K562 (cell line): ENCODE measurements at regions not wholly inside any gene's neighbourhood (a gene's known extent, or its start where the extent isn't known, plus 50 kb on each side); places are given as distances from the start of the nearest gene placed in this dataset.

Experiments
- ATAC-seq: fragments of 200-7000 bp; cut with Tn5 transposase; 3 replicates; pipeline ENCODE4 v1.9.1; 2020; ENCODE audit warnings: moderate library complexity
- BruUV-seq: library from RNA; stranded (reverse); fragments of 400-500 nt; replicated peaks from 2 replicates; lab custom pipeline; 2021; lab: Mats Ljungman, UMichigan
- CTCF ChIA-PET: fragments of 300-600 bp; formaldehyde crosslinking; extraction: SDS; loops from one replicate; lab custom pipeline; 2021; ENCODE audit warnings: low intra/inter-chr PET ratio; lab: Yijun Ruan, JAX
- POLR2A ChIA-PET: fragments of 300-600, 350-650 bp; sonication (Branson Sonifier 250); formaldehyde crosslinking; extraction: SDS; loops from one replicate; lab custom pipeline; 2021; ENCODE audit warnings: antibody characterized with exemption, inconsistent platforms; lab: Yijun Ruan, JAX
- DNase-seq, 4 experiments: peaks; one replicate each; pipeline versions ENCODE4 v3.0.0 to v3.0.0-alpha.2; 2011 to 2018; ENCODE audit warnings: low spot score in 3 of 4, mixed read lengths in 3 of 4; ENCODE audit errors: extremely low read depth in 1 of 4
- FAIRE-seq: peaks from 2 replicates; lab custom pipeline; 2011; peaks lifted over from hg19 to GRCh38; lab: Jason Lieb, UNC
- H2AFZ ChIP-seq: 2 replicates; pipeline ENCODE4 v1.6.0; 2011; ENCODE audit warnings: low read depth, low read length, control low read depth, inconsistent platforms
- H3K27ac ChIP-seq: fragments of 200-600 bp; 3 replicates; pipeline ENCODE4 v1.8.0; 2011; ENCODE audit warnings: low read depth, mild to moderate bottlenecking, control low read depth, inconsistent platforms, low read length, moderate library complexity, mixed read lengths; ENCODE audit errors: extremely low read depth
- H3K27me3 ChIP-seq, 2 experiments: fragments of 300-600 bp in 1 of 2; 2 replicates in 1 of 2; 3 replicates in 1 of 2; pipeline versions ENCODE4 v1.6.0 to v1.8.0; 2011; ENCODE audit warnings: inconsistent platforms in 2 of 2, low read length in 2 of 2, mild to moderate bottlenecking in 1 of 2, mixed read lengths in 1 of 2, moderate library complexity in 1 of 2; ENCODE audit not compliant: control insufficient read depth in 2 of 2, insufficient read depth in 2 of 2
- H3K36me3 ChIP-seq: fragments of 300-600 bp; 3 replicates; pipeline ENCODE4 v1.8.0; 2011; ENCODE audit warnings: mild to moderate bottlenecking, low read length, inconsistent platforms; ENCODE audit not compliant: control insufficient read depth, insufficient read depth
- H3K4me1 ChIP-seq, 2 experiments: fragments of 200-600 bp in 1 of 2; replicated peaks in 1 of 2; 2 replicates in 1 of 2; 3 replicates in 1 of 2; pipeline versions ENCODE4 v1.5.1 to v1.8.0; 2011; ENCODE audit warnings: inconsistent platforms in 2 of 2, low read length in 2 of 2, mild to moderate bottlenecking in 1 of 2, mixed read lengths in 1 of 2, moderate library complexity in 1 of 2; ENCODE audit not compliant: control insufficient read depth in 2 of 2, insufficient read depth in 2 of 2
- H3K4me2 ChIP-seq: 2 replicates; pipeline ENCODE4 v1.6.1; 2011; ENCODE audit warnings: low read length, control low read depth, inconsistent platforms, mixed read lengths; ENCODE audit not compliant: insufficient read depth
- H3K4me3 ChIP-seq: fragments of 200-600 bp; sonication (generic), shearing (Covaris generic); 2 replicates; pipeline ENCODE4 v1.5.1; 2016; ENCODE audit warnings: control low read depth, inconsistent platforms
- H3K79me2 ChIP-seq: fragments of 200-600 bp; 3 replicates; pipeline ENCODE4 v1.8.0; 2011; ENCODE audit warnings: low read length, inconsistent platforms; ENCODE audit not compliant: control insufficient read depth, insufficient read depth
- H3K9ac ChIP-seq, 2 experiments: 2 replicates each; pipeline versions ENCODE4 v1.6.0 to v1.6.1; 2011; ENCODE audit warnings: low read depth in 2 of 2, low read length in 2 of 2, control low read depth in 1 of 2, inconsistent platforms in 1 of 2, mild to moderate bottlenecking in 1 of 2, mixed read lengths in 1 of 2; ENCODE audit not compliant: insufficient read depth in 1 of 2
- H3K9me1 ChIP-seq: one replicate; pipeline ENCODE4 v1.6.0; 2011; ENCODE audit warnings: inconsistent platforms, mild to moderate bottlenecking, low read length, moderate library complexity; ENCODE audit not compliant: control insufficient read depth, insufficient read depth
- H3K9me3 ChIP-seq: replicated peaks from 2 replicates; pipeline ENCODE4 v1.5.1; 2011; ENCODE audit warnings: low read depth, low read length, inconsistent platforms; ENCODE audit not compliant: control insufficient read depth, insufficient read depth
- H4K20me1 ChIP-seq: replicated peaks from 2 replicates; pipeline ENCODE4 v1.6.1; 2011; ENCODE audit warnings: low read length, inconsistent platforms, mixed read lengths; ENCODE audit not compliant: control insufficient read depth, insufficient read depth
- CBFB ChIP-seq: sonication (generic); formaldehyde crosslinking; IDR thresholded peaks from 2 replicates; pipeline ENCODE4 v1.4.0; 2020; ENCODE audit warnings: mild to moderate bottlenecking, missing genetic modification reagents
- CTBP1 ChIP-seq: fragments of 450-650 bp; IDR thresholded peaks from 2 replicates; pipeline ENCODE4 v1.6.1; 2016; ENCODE audit warnings: borderline replicate concordance
- E2F3 ChIP-seq: fragments of 250-450 bp; sonication (Bioruptor Pico); IDR thresholded peaks from 2 replicates; pipeline ENCODE4 v1.4.0; 2020; ENCODE audit warnings: mild to moderate bottlenecking
- HDAC3 ChIP-seq: fragments of 450-650 bp; IDR thresholded peaks from 2 replicates; pipeline ENCODE4 v1.6.1; 2018; ENCODE audit warnings: borderline replicate concordance, mild to moderate bottlenecking, moderate library complexity; ENCODE audit not compliant: partially characterized antibody
- LEF1 ChIP-seq: fragments of 450-650 bp; IDR thresholded peaks from 2 replicates; pipeline ENCODE4 v1.6.1; 2016; ENCODE audit warnings: mild to moderate bottlenecking
- MAFG ChIP-seq: fragments of 450-650 bp; conservative IDR thresholded peaks from 2 replicates; pipeline ENCODE4 v1.6.1; 2016; ENCODE audit warnings: missing genetic modification characterization, missing compliant biosample characterization
- SMAD2 ChIP-seq: fragments of 150-350 bp; IDR thresholded peaks from 2 replicates; pipeline ENCODE4 v1.6.1; 2014; ENCODE audit warnings: low read depth, mild to moderate bottlenecking, low read length
- ZNF75A ChIP-seq: fragments of 450-650 bp; formaldehyde crosslinking; IDR thresholded peaks from 2 replicates; pipeline ENCODE4 v1.4.0; 2020; ENCODE audit warnings: mild to moderate bottlenecking
- WGBS: fragments of 100-300 bp; shearing (Covaris generic); methylation state at CpG from one replicate; pipeline ENCODE4 v1.1.6; 2016; ENCODE audit warnings: low coverage, mixed read lengths; ENCODE audit not compliant: insufficient coverage; ENCODE audit errors: missing lambda C conversion rate; 5-methylcytosine and 5-hydroxymethylcytosine counted together
- in situ Hi-C: fragments of 300-500 bp; cut with MboI; formaldehyde crosslinking; loops from 4 replicates; pipeline ENCODE4 v1.15.0; 2018; ENCODE audit warnings: inconsistent platforms, mixed read lengths
- intact Hi-C: fragments of 100-400 bp; cut with micrococcal nuclease; formaldehyde crosslinking; loops from 2 replicates; pipeline ENCODE4 v1.14.2; 2022
- TF ChIP-seq, protein P1 (sequence below): fragments of 450-650 bp; conservative IDR thresholded peaks from 2 replicates; pipeline ENCODE4 v1.6.1; 2016; ENCODE audit warnings: missing genetic modification characterization, low read depth, mild to moderate bottlenecking, control low read depth, missing compliant biosample characterization
- TF ChIP-seq, protein P2 (sequence below): fragments of 450-650 bp; IDR thresholded peaks from 2 replicates; pipeline ENCODE4 v1.6.1; 2018; ENCODE audit warnings: mild to moderate bottlenecking, low read depth; ENCODE audit not compliant: partially characterized antibody
- TF ChIP-seq, protein P3 (sequence below): sonication (generic); formaldehyde crosslinking; IDR thresholded peaks from 2 replicates; pipeline ENCODE4 v1.8.1; 2023; ENCODE audit warnings: mild to moderate bottlenecking, missing genetic modification reagents

DNA sequence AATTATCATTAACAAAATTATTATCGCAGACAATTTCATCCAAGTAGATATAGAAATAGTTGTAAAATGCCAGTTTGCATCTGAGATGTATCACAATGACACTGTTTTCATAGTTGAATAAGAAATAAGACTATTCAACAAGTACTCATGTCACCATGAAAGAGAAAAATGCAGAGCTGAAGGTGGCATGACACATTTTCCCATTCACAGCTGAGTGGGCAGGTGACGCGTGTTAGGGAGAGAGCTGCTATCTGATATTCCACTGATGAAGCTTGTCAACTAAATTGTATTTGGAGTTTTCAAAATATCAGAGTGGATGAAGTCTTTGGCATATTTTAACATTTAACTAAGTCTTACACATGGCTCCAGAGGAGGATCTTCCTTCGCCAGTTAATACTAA, 70.3 kb upstream of the HDAC9 start:
- in situ Hi-C loops (no loop called here), intact Hi-C loops (no loop called here)
- Histone ChIP-seq H3K79me2 (no peaks in the 10 kb centered on the region), H3K9me1 (no peaks in the 10 kb centered on the region), H2AFZ (no peak overlapping the region), H3K27ac (no peak overlapping the region), H3K4me3 (no peak overlapping the region), H3K9ac (no peak overlapping the region), H3K4me2 (no peak overlapping the region), H3K27me3 (no peaks in the 10 kb centered on the region), H3K9me3 (no peaks in the 10 kb centered on the region), H3K36me3 (no peaks in the 10 kb centered on the region), H3K4me1 (no peaks in the 10 kb centered on the region), H4K20me1 (no peaks in the 10 kb centered on the region)
- TF ChIP-seq HDAC3 (no peak), CTBP1 (no peak), LEF1 (no peak)
- TF ChIP-seq, protein P1, sequence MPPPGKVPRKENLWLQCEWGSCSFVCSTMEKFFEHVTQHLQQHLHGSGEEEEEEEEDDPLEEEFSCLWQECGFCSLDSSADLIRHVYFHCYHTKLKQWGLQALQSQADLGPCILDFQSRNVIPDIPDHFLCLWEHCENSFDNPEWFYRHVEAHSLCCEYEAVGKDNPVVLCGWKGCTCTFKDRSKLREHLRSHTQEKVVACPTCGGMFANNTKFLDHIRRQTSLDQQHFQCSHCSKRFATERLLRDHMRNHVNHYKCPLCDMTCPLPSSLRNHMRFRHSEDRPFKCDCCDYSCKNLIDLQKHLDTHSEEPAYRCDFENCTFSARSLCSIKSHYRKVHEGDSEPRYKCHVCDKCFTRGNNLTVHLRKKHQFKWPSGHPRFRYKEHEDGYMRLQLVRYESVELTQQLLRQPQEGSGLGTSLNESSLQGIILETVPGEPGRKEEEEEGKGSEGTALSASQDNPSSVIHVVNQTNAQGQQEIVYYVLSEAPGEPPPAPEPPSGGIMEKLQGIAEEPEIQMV, result no peak
- ChIA-PET CTCF (no interaction called here), POLR2A (no interaction called here)
- no peak for FAIRE-seq
- BruUV-seq, result no TSS peak
- WGBS, result 23% methylated on average over 4 of the region's 4 CpGs
- DNase-seq, result no peak
- no peak for ATAC-seq

DNA sequence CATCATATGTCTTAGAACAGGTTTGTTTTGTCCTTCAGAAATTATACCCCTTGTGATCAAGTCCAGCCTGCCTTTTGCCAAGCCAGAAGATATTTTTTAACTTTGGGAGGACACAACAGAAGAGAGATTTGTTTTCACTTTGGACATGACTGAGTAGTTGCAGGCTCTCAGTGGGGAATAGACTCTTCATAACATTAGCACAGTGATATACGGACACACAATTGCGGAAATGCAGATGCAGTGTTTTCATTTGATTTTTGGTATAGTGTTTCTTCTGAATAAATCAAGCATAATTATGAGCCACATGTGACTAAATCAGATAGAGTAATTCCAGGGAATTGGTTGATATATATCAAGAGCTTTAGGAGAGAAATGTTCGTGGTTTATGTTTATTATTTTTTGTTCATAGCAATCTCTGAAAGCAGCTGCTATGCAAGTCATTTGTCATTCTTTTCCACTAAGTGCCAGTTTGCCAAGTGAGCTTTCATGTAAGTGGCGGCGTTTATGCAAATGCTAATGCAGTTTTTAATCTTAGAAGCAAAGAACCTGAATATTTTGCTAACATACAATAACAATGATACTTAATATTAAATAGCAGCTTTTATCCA, 69.6 kb upstream of the HDAC9 start:
- 1% methylated on average over 5 of the region's 5 CpGs for WGBS
- no peak overlapping the region for H3K27ac ChIP-seq
- no peaks in the 10 kb centered on the region for H3K4me1 ChIP-seq
- H3K27me3 ChIP-seq, result no peaks in the 10 kb centered on the region
- FAIRE-seq (no peak), ATAC-seq (no peak), DNase-seq (no peak)
- no peak overlapping the region for H3K4me3 ChIP-seq
- BruUV-seq, result no TSS peak
- CTCF ChIA-PET, result no interaction called here
- H3K9me1 ChIP-seq, result no peaks in the 10 kb centered on the region
- H3K4me2 ChIP-seq, result no peak overlapping the region
- no peaks in the 10 kb centered on the region for H3K9me3 ChIP-seq
- no peak overlapping the region for H3K9ac ChIP-seq
- in situ Hi-C loops (no loop called here), intact Hi-C loops (no loop called here)
- H3K36me3 ChIP-seq, result no peaks in the 10 kb centered on the region
- no peak overlapping the region for H2AFZ ChIP-seq
- H4K20me1 ChIP-seq, result no peaks in the 10 kb centered on the region
- POLR2A ChIA-PET, result no interaction called here
- no peaks in the 10 kb centered on the region for H3K79me2 ChIP-seq
- TF ChIP-seq E2F3 (CRISPR knock-in tag) (no peak), ZNF75A (no peak), CBFB (CRISPR knock-in tag) (no peak), SMAD2 (no peak), MAFG (tag) (no peak)
- TF ChIP-seq, protein P2, sequence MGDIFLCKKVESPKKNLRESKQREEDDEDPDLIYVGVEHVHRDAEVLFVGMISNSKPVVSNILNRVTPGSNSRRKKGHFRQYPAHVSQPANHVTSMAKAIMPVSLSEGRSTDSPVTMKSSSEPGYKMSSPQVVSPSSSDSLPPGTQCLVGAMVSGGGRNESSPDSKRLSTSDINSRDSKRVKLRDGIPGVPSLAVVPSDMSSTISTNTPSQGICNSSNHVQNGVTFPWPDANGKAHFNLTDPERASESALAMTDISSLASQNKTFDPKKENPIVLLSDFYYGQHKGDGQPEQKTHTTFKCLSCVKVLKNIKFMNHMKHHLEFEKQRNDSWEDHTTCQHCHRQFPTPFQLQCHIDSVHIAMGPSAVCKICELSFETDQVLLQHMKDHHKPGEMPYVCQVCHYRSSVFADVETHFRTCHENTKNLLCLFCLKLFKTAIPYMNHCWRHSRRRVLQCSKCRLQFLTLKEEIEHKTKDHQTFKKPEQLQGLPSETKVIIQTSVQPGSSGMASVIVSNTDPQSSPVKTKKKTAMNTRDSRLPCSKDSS, result no peak
- TF ChIP-seq, protein P3, sequence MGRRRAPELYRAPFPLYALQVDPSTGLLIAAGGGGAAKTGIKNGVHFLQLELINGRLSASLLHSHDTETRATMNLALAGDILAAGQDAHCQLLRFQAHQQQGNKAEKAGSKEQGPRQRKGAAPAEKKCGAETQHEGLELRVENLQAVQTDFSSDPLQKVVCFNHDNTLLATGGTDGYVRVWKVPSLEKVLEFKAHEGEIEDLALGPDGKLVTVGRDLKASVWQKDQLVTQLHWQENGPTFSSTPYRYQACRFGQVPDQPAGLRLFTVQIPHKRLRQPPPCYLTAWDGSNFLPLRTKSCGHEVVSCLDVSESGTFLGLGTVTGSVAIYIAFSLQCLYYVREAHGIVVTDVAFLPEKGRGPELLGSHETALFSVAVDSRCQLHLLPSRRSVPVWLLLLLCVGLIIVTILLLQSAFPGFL (CRISPR knock-in tag), result no peak
